ENCODE measurements at regions not wholly inside any gene's neighbourhood (a gene's known extent, or its start where the extent isn't known, plus 50 kb on each side); places are given as distances from the start of the nearest gene placed in this dataset.
"Not testable (repeated sequence)": the region's sequence is repeated elsewhere in the genome, so short reads cannot be mapped to it uniquely, and the experiment has no call there.

DNA sequence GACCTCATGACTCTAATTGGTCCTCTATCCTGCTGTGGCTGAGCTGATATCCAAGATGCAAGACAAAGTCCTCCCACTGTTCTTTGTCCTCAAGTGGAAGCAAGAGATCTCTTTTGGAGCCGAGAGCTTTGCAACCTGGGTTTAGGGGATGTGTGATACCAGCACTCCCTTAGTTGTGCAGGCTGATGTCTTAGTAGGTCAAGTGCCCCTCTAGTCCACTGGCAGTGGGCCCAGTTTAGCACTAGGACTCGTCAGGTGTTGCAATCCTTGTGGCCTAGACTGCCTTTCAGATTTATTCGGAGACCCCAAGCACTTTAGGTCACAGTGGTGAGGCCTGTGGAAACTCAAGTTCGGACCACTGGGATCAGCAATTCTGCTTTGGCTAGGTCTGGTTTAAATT is 64.0 kb downstream of the GPRASP3 start:
- no peak for DNase-seq

DNA sequence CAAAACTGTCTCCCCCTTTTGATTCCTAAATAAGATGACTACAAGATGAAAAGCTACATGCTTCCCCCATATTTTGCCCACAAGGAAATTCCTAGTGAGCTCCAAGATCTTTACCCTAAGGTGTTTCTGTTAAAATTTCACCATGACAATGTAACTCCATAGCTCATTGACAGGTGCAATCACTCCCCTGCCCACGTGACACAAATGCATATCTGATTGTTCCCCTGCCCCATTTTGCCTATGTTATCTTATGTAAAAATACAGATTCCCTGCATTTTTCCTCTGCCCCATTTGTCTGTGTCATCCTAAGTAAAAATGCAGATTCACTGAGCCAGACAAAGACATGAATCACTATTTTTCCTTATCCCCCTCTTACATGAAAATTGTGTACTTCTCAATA is 66.7 kb downstream of the GPRASP3 start:
- DNase-seq = no peak

DNA sequence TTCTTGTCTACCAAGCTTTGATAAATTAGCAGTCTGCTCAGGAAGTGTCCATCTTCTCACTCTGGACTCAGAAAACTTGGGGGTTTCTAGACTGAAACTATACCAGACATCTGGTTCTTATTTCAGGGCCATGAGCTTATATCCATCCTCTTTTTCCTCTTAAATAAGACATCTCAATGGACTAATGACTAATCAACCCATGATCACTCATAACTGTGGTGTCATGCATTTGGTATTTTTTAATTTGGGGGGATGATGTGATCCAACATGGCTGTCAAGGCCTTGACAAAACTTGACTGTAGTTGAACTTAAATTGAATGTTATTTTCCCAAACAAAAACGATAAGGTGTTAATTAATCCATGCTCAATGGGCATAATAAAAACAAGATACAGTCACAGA is 87.8 kb downstream of the GPRASP3 start:
- DNase-seq = no peak

DNA sequence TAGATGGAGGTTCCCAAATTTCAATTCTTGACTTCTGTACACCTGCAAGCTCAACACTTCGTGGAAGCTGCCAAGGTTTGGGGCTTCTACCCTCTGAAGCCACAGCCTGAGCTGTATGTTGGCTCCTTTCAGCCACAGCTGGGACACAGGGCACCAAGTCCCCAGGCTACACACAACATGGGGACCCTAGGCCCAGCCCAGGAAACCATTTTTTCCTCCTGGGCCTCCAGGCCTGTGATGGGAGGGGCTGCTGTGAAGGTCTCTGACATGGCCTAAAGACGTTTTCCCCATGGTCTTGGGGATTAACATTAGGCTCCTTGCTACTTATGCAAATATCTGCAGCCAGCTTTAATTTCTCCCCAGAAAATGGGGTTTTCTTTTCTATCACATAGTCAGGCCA is 97.7 kb downstream of the GPRASP3 start:
- DNase-seq = not testable (repeated sequence)

DNA sequence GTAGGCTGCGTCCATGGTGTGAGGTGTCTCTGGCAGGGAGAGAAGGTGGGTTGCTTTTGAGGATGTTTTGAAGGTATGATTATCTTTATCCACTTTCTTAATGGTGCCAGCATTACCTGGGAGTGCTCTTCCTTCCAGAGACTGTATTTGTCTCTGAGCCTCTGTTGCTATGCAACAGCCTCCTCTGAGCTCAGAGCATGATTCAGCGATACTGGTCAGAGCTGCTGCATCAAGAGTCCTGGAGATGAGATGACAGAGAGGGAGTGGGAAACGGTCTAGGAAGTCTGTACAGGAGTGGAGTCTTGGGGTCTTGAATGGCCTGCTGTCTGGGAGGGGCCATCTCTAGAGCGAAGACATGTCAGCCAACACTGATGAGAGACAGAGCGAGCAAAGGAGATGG is 104.4 kb upstream of the RAB40AL start:
- DNase-seq = peak in 22 of 56 donors; percentile 0 to 35 (median 6)

DNA sequence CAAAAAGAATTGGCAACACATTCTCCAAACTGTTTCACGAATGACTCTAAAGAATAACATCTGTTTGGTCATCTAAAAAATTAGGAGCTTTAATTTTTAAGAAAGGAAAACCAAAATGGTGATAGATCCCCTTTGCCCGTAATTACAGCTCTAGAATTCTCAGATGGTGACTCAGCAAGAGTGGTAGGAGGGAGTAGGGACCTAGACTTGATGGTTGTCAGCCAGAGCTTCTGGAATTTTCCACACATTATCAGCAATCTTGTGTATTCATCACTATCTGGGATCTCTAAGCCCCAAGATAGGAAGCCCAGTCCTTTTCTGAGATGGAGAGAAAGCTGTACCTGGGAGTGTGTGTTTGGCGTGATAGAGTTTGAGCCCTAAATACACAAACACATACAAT is 103.9 kb upstream of the RAB40AL start:
- no peak for DNase-seq

DNA sequence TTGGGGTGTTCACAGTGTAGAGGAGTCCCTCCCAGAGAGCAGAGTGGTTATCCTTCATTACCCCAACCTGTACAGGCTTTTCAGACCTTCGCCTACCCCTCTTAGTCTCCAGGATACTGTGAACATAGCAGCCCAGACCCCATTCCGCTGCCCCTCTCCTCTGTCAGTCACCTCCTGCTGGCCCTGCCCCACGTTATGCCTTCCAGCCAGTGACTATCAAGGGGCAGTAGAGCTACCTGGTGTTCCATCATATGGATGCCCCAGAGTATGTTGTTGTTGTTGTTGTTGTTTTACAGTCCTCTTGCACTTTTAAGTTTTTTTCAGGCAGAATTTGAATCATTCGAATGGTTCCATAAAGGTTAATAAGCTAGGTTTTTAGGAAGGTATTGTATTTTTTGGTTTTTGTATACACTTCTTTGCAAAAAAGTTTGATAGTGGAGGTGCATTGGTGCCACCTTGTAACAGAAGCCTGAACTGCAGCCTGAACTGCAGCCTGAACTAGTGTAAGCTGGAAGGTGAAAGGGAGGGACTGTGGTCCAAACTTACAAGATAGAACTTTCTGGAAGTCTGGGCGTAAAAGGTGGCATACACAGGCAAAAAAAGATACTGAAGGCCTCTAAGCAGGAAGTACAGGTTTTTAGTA is 101.4 kb upstream of the RAB40AL start:
- peak in 1 of 56 donors; percentile 0 for DNase-seq

DNA sequence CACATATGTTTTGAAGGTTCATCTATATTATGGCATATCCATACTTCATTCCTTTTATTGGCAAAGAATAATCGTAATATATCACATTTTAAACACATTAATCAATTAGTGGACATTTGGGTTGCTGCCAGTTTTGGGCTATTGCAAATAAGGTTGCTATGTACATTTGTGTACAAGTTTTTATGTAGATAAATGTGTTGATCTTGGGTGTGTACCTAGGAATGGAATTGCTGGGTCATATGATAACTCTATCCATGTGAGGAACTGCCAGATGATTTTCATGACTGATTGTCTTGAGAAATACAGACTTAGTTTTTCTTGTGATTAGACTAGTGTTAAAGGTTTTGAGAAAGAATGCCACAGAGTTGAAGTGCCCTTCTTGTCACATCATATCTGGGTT is 99.2 kb upstream of the RAB40AL start:
- no peak for DNase-seq

DNA sequence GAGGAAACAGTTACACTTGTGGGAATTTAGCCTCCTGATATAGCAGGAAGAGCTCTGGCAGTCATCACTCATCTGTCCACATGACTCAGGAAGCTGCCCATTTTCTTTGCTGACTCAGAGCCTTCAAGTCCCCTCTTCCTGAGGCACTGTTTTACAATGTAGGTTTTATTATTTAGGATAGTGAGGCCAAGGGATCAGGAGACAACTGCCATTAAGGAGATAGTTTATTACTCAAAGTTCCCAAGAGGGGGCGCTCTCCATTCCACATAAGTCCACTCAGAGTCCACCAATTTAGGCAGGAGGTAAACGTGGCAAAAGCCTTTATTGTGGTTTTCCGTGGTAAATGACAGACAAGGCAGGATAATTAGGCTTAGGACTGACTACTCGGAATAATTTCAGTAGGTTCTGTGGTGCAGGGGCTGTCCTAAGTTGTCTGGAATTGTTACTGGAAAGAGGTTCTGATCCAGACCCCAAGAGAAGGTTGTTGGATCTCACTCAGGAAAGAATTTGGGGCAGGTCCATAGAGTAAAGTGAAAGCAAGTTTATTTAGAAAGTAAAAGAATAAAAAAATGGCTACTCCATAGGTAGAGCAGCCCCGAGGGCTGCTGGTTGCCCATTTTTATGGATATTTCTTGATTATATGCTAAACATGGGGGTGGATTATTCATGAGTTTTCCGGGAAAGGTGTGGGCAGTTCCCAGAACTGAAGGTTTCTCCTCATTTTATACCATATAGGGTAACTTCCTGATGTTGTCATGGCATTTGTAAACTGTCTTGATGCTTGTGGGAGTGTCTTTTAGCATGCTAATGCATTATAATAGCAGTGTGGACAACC is 96.0 kb upstream of the RAB40AL start:
- no peak for DNase-seq

DNA sequence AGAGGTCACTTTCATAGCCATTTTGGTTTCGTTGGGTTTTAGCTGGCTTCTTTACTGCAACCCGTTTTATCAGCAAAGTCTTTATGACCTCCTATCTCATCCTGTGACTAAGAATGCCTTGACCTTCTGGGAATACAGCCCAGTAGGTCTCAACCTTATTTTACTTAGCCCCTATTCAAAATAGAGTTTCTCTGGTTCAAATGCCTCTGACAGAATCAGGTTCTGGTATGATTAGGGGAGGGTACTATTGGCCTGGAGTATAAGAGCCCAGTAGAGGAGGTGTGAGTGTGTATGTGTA is 95.4 kb upstream of the RAB40AL start:
- no peak for DNase-seq

DNA sequence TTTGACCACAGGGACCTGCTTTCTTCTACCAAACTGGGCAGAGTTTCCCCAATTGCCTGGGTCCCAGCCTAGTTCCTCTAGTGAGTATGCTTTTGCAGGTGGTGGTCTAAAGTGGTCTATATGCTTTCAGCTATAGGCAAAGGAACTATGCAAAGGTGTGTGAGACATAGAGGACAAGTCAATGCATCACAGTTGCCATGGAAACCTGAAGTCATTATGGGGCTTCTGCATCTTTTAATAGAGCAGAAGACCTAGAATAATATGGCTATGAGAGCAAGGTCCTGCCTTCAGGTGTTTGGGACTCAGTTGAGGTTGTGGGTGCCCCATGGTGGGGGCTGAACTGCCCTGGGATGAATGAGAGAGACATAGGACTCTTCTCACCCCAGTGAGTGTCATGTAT is 92.1 kb upstream of the RAB40AL start:
- DNase-seq = no peak

DNA sequence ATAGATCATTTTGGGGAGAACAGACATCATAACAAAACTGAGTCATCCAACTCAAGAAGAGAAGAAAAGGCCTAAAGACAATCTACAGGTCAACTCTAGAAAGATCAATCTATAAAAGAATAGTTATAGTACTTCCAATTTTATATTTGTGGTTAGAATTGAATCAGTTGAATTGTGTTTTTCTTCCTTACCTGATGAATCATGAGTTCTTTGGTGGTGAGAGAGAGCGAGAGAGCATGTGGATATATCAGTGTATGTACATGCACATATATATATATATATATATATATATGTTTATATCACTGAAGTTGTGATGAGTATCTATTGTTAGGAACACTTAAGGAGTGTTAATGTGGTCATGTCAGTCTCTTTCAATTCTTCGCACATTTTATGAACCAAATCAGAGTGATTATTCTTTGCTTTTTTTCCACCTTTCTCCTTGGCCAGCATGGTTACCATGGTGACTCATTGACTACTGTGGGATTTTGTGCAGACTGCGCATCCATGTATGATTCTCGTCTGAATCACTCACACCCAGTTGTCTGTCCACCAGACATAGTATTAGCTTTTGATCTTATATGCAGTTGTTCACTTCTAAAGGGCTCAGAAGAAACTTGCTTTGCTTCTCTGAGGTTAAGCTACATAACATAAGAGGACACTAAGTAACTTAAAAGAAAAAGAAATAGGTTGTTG is 90.4 kb upstream of the RAB40AL start:
- peak in 1 of 56 donors; percentile 0 for DNase-seq

DNA sequence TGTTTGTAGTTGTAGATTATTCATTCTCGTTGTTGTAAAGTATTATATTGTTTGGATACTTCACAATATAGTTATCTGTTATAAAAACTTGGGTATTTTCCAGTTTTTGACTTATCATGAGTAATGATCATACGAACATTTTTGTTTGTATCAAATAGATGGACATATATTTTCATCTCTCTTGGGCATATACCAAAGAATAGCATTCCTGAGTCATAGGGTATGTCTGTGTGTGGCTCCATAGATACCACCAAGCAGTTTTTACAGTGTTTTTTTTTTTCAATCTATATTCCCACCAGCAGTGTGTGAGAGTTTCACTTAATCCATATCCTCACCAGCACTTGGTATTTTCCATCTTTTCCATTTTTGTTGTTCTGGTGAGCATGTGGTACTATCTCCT is 89.7 kb upstream of the RAB40AL start:
- no peak for DNase-seq

DNA sequence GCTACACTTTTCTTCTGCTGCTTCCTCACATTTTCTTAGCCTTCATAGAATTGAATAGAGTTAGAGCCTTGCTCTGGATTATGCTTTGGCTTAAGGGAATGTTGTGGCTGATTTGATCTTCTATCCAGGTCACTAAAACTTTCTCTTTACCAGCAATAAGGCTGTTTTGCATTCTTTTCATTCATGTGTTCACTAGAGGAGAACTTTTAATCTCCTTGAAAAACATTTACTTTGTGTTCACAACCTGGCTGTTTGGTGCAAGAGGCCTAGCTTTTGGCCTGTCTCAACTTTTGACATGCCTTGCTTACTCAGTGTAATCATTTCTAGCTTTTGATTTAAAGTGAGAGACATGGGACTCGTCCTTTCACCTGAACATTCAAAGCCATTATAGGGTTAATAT is 87.7 kb upstream of the RAB40AL start:
- no peak for DNase-seq

DNA sequence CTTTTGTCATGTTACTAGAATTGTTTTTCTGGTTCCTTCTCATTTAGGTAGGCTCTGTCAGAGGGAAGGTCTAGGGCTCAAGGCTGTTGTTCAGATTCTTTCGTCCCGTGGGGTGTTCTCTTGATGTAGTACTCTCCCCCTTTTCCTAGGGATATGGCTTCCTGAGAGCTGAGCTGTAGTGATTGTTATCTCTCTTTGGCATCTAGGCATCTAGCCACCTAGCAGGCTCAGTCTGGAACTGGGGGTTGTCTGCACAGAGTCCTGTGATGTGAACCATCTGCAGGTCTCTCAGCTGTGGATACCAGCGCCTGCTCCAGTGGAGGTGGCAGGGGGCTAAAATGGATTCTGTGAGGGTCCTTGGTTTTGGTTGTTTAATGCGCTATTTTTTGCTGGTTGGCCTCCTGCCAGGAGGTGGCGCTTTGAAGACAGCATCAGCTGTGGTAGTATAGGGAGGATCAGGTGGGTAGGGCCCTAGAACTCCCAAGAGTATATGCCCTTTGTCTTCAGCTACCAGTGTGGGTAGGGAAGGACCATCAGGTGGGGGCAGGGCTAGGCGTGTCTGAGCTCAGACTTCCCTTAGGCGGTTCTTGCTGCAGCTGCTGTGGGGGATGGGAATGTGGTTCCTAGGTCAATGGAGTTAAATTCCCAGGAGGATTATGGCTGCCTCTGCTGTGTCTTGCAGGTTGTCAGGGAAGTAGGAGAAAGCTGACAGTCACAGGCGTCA is 78.1 kb upstream of the RAB40AL start:
- DNase-seq = not testable (repeated sequence)

DNA sequence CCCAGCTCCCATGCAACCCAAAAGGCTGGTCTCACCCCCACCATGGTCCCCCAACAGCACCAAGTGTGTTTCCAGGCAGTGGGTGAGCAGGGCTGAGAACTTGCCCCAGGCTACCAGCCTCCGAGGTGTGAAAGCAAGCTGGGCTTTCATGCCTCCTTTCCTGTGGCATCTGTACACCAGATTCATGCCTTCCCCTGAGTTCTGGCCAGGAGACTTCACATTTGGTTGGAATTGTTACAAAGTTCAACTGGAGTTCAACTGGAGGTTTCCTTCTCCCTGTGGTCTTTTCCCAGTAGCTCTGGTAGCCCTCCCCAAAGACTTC is 77.6 kb upstream of the RAB40AL start:
- DNase-seq = no peak

DNA sequence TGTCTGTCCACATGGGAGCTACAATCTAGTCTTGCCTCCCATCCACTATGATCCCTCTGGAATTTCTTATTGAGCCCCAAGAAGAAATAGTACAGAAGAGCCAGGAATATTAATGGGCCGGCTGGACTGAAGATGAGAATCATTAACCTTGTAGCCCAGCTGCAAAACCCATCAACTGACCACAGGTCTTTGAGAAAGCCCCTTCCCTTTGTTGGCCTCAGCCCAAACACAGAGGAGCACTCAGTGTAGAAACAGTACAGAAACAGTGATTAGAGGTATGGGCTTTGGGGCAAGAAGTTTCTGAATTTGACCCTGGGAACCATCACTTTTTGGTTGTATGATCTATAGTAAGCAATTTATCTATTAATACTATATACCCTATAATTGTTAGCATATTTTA is 76.8 kb upstream of the RAB40AL start:
- DNase-seq = no peak

DNA sequence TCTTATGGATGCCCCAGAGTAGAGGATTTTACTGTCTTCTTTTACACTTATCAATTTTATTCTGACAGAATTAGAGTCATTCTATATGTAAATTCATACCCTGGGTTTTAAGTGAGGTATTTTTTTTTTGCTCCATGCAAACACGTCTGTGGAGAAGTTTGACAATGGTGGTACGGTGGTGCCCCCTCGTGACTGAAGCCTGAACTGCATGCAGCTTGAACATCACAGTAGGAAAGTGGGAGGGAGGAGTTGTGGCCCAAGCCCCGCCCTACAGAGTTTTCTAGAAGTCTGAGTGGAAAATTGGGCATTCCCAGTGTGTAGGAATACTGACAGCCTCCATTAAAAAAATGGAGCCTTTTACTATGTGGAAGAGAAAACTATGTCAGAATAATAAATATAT is 73.3 kb upstream of the RAB40AL start:
- peak in 52 of 56 donors; percentile 0 to 87 (median 48) for DNase-seq

DNA sequence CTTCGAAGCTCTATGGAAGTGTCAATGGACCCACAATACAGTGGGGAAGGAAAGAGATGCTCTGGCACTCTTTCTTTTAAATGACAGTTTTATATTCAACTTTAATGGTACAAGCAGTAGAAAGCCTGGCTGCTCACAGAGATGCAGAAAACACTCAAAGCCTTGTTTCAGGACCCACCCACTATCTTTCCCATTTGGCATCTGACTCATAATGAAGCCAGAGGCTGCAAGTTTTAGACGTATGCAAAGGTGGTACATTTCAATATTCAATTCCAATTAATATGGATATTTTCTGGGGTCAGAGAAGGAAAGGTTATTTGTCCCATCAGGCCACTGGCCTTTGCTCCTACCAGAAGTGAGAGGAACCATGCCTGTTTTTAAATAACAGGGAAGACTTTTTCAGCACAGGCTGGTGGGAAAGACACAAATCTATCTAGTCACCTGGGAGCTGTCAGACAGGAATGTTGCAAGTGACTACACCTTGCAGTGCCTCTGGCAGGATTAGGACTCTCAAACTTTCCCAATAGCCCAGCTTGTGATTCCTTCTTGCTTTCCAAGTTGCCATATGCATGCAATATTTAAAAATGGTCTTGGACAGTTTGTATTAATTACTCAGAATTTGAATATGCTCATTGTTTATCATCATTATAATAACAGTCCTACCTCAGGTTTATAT is 70.0 kb upstream of the RAB40AL start:
- DNase-seq = no peak

DNA sequence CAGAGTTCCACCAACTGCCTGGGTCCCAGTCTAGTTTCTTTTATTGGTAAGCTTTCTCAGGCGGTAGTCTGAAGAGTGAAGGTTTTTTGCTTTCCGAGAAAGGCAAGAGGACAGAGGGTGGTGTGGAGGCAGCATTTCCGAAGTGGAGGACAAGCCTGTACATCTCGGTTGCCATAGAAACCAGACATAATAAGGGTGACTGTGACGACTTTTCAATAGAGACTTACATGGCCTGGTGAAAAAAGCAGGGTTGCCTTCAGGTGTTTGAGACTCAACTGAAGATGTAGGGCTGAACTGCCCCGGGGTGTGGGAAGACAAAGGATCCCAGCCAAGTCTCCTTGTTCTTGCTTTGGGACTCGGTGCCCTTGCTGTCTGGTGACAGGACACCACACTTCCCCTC is 53.6 kb upstream of the RAB40AL start:
- DNase-seq = no peak
